ENCODE measurements at regions not wholly inside any gene's neighbourhood (a gene's known extent, or its start where the extent isn't known, plus 50 kb on each side); places are given as distances from the start of the nearest gene placed in this dataset.
A peak's percentile ranks its signal among the peaks of the same experiment; 100 is the strongest.

- no peak for DNase-seq (ENCODE audit: low read depth)
Measured at GRCh38 chr1:50292276-50292675, 131.0 kb downstream of the DMRTA2 start.

DNA sequence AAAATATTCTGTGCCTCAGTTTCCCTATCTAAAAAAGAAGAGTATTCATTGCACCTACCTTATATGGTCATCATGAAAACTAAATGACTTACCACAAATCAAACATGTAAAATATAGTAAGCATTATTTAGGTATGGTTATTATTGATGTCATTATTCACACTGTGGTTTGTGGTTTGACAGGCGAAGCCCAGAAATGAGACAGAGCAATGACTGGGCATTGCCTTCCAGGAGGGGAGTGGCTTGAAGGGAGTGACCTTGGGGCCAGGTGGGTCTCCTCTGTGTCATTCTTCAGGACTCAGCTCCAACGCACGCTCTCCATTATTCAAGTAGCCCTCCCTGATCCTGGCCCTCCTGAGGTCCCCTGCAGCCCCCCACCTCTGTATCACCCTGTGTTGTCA lies 133.7 kb downstream of the DMRTA2 start:
- DNase-seq (ENCODE audit: low read depth) = no peak

GRCh38 chr1:50285994-50286393 lies 137.2 kb downstream of the DMRTA2 start:
- DNase-seq (ENCODE audit: low read depth) = no peak

DNA sequence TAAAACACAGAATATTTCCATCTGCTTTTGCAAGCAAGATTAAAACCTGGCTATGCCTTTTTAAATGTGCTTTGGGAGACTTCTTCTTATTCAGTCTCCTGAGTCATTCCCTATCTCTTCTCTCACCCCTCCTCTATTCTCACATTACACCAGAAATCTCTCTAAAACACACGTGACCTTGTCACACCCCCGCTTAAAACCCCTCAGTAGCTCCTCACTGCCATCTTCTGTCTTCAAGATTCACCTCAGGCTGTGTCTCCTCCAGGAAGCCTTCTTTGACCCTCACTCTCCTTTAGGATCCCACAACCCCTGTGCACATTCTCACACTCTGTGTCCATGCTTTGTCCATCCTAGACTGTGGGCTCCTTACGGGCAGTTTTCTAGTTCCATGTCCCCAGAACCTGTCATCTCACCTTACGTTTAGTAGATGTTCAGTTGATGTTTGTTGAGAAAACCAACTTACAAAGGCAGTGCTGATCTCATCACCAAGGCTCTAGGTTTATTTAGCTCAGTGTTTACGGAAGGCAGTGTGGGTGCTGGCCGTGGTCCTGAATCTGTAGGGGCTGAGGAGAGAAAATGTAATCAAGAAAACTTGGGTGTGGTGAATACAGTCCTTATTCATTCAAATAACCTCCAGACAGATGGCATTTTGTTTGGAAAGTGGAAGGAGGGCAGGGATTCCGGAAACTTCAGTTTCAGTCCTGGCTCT lies 143.5 kb downstream of the DMRTA2 start:
- DNase-seq (ENCODE audit: low read depth) = no peak

DNA sequence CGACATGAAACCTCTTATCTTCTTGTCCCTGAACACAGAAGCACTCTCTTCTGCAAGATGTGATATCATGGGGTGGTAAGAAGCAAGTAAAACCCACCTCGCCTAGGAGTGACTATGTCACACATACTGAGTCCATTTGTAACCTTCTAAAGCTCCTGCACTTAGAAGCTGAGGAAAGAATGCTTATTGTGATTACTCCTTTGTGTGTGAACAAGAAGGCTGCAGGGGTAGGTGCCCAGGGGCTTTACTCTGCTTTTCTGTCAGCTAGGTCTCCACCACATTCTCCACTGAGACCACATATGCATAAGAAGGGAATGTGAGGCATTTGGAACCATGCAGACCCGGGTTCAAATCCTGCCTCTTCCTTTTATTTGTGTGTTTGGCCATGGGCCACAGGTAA lies 144.3 kb downstream of the DMRTA2 start:
- no peak for DNase-seq (ENCODE audit: low read depth)

GRCh38 chr1:50278410-50278809 lies 144.8 kb downstream of the DMRTA2 start:
- DNase-seq (ENCODE audit: low read depth) = no peak

- DNase-seq (ENCODE audit: low read depth) = no peak
Measured at GRCh38 chr1:50275566-50275965, 147.7 kb downstream of the DMRTA2 start.

DNA sequence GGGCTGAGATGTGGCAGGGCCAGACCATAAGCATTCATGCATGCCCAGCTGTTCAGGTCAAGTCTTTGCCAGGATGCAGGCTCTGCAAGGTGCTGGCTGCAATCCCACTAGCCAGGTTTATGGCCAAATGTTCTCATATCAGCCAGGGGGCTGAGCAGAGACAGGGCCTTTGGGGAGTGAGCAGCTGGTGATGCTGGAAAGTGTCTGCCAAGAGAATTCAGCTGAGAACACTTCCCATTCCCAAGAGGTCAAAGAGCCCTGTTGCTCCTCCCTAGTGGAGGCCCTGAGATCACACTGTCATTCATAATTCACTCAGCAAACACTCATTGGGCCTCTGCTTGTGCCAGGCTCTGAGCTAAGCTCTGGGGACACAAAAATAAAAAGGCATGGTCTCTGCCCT lies 150.3 kb downstream of the DMRTA2 start:
- no peak for DNase-seq (ENCODE audit: low read depth)

DNA sequence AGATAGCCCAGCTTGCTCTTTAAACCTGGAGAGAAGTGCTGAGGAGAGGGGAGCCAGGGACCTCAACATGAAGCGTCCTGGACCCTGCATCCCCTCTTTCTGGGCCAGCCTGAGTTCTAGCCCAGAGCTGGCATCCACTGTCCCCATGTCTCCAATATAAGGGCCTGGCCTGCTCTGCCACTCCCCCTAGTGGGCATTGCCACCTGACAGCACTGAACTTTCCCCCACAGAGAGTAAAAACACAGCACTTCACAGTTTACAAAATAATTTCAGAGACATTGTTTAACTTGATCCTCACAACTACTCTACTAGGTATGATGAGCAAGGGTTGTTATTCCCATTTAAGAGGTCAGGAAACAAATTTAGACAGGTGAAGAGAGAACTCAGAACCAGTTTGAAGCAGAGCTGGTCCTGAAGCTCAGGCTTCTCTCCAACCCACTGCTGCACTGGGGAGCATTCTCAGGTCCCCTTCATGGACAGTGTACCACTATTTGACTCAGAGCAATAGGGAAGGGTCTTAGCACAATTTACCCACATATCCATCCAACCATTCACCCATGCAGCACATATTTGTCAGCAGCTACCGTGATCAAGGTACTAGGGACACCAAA lies 151.2 kb downstream of the DMRTA2 start:
- no peak for DNase-seq (ENCODE audit: low read depth)

DNA sequence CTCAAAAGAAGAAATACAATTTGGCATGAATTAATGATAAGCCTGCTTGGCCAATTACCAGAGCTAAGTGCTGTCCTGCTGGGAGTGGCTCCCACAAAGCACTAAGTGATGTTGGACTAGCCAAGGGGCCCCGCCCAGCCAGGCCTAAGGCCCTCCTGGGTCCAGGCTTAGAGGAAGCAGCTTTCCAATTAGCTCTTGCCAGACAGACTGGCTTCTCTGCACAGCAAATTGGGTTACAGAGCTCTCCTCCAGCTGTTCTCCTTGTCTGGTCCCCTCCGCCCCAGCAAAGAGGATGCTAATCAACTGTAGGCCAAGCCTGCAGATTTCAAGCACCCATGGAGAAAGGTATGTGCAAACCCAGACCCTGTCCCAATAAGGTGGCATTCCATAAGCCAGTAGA lies 151.9 kb downstream of the DMRTA2 start:
- no peak for DNase-seq (ENCODE audit: low read depth)

DNA sequence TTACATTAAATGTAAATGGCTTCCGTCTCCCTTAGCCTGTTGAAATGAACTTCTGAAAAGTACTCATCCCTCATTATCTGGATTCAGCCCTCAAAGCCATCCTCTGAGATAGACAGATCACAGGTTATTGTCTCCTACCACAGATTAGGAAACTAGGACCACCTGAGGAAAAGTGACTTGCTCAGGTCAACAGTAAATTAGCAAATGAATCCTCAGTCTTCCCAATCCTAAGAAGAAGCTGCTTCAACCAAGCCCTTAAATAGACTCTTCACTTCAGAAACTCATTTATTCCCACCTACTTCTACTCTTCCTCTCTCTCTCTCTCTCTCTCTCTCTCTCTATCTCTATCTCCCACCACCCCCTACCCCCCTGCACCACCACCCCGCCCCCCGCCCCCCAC lies 152.3 kb downstream of the DMRTA2 start:
- no peak for DNase-seq (ENCODE audit: low read depth)

DNA sequence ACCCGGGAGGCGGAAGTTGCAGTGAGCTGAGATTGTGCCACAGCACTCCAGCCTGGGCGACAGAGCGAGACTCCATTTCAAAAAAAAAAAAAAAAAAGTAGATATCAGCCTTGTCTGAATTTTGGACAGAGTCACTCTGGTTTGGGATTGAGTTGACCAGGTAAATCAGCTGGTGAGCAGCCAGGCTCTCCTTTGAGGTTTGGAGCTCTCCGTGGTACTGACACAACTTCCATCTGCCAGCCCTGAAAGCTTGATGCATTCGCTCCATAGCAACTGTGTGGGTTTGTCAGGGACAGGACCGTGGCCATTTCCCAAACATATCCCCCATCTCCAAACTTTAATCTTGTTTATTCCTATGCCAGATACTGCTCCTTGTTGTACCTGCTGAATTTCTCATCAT lies 155.2 kb downstream of the DMRTA2 start:
- DNase-seq (ENCODE audit: low read depth) = no peak

DNA sequence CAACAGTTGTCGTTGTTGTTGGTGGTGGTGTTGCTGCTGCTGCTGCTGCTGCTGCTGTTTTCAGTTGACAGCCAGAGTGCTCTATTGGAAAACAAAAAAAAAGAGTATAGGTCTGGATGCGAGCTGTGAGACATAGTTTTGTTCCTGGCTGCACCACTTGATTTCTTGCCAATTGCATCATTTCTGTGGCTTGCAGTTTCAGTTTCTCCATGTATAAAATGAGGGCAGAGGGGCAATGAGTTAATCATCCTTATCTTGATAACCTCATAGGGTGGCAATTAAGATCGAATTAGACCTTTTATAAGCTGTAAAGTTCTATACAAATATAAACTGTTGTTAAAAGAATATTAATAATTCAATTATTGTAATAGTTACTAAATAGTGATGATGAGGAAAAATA lies 156.7 kb downstream of the DMRTA2 start:
- no peak for DNase-seq (ENCODE audit: low read depth)

DNA sequence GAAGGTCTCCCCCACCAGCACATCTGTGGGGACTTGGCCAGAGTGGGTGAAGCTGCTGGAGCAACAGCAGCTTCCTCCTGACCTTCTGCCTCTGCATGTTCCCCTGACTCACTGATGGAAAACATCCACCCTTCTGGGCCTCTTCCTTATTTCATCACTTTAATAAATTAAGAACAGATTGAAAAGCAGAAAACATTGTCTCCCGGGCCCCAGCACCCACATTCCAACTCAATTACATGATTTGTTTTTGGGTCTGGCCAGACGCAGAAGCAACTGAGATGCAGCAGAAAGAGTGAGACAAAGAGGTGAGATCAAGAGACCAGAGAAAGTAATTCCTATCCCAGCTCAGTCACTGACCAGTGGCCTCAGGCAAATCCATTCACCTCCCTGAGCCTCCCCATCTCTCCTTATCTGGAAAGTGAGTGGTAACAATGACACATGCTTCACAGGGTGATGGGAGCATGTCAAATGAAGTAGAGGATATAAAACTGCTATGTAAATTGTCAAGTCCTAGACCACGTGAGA lies 157.1 kb downstream of the ELAVL4 start:
- peak; percentile 46 for DNase-seq (ENCODE audit: low read depth)

DNA sequence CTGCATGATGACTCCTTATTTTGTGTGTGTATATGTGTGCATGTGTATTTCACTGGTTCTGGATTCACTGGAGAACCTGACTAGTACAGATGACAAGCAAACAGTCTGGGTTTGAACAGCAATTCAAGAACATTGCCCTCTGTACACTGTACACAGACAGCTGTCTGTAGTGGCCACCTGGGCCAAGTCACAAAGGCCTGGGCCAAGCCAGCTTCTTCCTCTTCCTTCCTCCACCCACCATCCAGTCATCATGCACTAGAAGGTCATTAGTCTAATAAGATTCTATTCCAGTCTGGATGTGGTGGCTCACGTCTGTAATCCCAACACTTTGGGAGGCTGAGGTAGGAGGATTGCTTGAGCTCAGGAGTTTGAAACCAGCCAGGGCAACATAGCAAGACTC lies 155.9 kb downstream of the ELAVL4 start:
- no peak for DNase-seq (ENCODE audit: low read depth)

DNA sequence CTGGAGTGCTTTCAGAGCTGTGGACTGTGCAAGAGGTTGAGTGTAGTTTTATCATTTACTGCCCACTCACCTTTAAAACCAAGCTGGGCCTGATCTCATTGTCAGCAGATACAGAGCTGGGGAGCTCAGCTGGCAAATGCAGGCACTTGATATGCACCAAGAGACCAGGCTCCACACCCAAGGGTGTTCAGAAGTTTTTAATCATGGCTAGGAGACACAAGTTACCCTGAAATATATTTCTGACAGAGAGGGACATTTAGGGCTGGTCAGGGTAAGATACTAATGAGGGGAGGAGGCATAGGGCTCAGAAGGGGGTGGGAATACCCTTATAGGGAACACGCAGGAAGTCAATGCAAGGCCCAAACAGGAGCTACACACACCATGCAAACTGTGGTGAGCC lies 153.7 kb downstream of the ELAVL4 start:
- DNase-seq (ENCODE audit: low read depth) = no peak

DNA sequence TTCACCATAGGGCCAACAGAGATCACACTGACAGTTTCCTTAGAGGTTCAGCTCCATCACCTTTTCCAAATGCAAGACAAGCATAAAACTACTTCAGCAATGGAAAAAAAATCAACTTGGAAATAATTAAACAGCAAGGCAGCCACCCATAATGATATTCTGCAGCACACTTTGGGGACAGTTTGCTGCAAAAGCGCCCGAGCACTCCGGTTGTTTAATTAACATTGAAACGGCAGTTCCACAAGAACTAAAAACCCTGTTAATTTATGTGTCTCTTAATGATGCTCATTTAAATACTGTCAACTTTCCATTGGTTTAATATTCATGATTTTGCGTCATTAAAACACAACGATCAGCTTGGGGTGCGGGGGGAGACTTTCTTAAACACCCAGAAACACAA lies 153.2 kb downstream of the ELAVL4 start:
- no peak for DNase-seq (ENCODE audit: low read depth)

DNA sequence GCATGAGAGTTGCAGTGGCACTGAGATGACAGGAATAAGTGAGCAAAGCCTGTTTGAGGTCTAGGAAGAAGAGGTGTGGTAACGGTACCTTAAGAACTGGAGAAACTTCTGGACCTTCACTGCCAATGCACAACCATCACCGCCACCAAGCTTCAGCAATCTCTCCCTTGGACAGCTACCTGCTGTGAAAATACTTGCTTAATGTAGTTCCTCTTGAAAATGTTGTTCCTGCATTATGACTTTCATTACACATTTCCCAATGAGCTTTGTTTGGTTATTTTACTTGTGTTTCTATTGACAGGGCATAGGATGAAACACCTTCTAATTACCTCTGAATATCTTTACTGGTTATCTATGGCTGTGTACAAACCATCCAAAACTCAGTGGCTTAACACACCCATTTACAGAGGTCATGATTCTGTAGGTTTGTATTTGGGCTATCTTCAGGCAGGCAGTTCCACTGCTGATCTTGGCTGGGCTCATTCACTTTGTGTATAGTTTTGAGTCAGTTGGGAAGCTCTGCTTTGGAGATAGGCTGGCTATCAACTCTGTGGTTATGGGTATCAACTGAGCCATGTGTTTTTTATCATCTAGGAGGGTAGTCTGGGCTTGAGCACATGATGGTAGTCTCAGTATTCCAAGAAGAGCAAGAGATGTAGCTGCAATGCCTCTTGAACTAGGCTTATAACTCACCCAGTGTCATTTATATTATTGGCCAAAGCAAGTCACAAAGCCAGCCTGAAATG lies 149.4 kb downstream of the ELAVL4 start:
- DNase-seq (ENCODE audit: low read depth) = no peak

DNA sequence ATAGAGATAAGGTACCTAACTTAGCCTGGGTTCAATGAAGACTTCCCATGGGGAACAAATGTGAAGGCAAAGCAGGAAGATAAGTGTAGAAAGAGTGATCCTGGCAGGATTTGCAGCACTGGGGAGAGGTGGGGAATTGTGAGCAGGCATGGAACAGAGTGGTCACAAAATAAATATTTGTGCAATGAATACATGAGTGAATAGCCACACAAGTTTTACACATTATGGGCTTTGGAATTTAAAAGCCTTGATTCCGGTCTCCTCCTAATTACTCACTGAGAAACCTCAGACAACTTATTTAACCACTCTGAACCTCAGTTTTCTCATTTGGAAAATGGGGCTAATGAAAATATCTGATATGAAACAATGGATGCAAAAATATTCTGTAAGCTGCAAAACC lies 148.3 kb downstream of the ELAVL4 start:
- no peak for DNase-seq (ENCODE audit: low read depth)

Data from HS-5 (cell line).